Body of pancreas (tissue), 4 donors: ENCODE measurements at regions not wholly inside any gene's neighbourhood (a gene's known extent, or its start where the extent isn't known, plus 50 kb on each side); places are given as distances from the start of the nearest gene placed in this dataset.
"Not testable (repeated sequence)": the region's sequence is repeated elsewhere in the genome, so short reads cannot be mapped to it uniquely, and the experiment has no call there.

Experiments used
- ATAC-seq: fragments of 150-250 bp; one replicate; pipeline ENCODE4 v1.9.1; 2016
- DNase-seq, 4 donors: peaks; one replicate each; pipeline ENCODE4 v3.0.0-alpha.2; 2019
- H3K27ac ChIP-seq, 4 donors: fragments of 200-600 bp; sonication (generic); 1 replicate in 3 of 4; 2 replicates in 1 of 4; pipeline versions ENCODE4 v1.5.1 to v1.6.1; 2016 to 2019; ENCODE audit warnings: mild to moderate bottlenecking in 1 of 4, mixed read lengths in 1 of 4, moderate library complexity in 1 of 4
- H3K27me3 ChIP-seq, 2 donors: fragments of 200-600 bp; sonication (generic); one replicate each; pipeline ENCODE4 v1.6.0; 2016; ENCODE audit warnings: mild to moderate bottlenecking in 1 of 2
- H3K36me3 ChIP-seq, 2 donors: fragments of 200-600 bp; sonication (generic); replicated peaks in 1 of 2; 2 replicates each; pipeline ENCODE4 v1.5.1; 2016; ENCODE audit warnings: low read depth in 2 of 2; ENCODE audit not compliant: insufficient read depth in 1 of 2
- H3K4me1 ChIP-seq: fragments of 200-600 bp; sonication (generic); one replicate; pipeline ENCODE4 v1.6.0; 2016
- H3K4me3 ChIP-seq, 2 donors: fragments of 200-600 bp; sonication (generic); 1 replicate in 1 of 2; 2 replicates in 1 of 2; pipeline ENCODE4 v1.5.1; 2016 to 2019
- H3K9me3 ChIP-seq, 3 donors: fragments of 200-600 bp; sonication (generic); 1 replicate in 2 of 3; 2 replicates in 1 of 3; pipeline ENCODE4 v1.5.1; 2016
- CTCF ChIP-seq, 7 experiments: fragments of 450-650 bp in 4 of 7; fragments of 200-600 bp in 3 of 7; sonication (generic) in 3 of 7; IDR thresholded peaks; one replicate each; pipeline ENCODE4 v1.5.1; 2016 to 2019; ENCODE audit warnings: antibody characterized with exemption in 7 of 7
- POLR2A ChIP-seq, 3 donors: fragments of 450-650 bp; IDR thresholded peaks; one replicate each; pipeline ENCODE4 v1.6.1; 2016; ENCODE audit warnings: antibody characterized with exemption in 3 of 3, mild to moderate bottlenecking in 2 of 3
- WGBS, 2 donors: methylation state at CpG; one replicate each; pipeline ENCODE4 v1.1.5; 2017; 5-methylcytosine and 5-hydroxymethylcytosine counted together
- intact Hi-C: fragments of 100-400 bp; cut with DNase I; formaldehyde crosslinking; loops from one replicate; pipeline ENCODE4 v1.15.1; 2023

DNA sequence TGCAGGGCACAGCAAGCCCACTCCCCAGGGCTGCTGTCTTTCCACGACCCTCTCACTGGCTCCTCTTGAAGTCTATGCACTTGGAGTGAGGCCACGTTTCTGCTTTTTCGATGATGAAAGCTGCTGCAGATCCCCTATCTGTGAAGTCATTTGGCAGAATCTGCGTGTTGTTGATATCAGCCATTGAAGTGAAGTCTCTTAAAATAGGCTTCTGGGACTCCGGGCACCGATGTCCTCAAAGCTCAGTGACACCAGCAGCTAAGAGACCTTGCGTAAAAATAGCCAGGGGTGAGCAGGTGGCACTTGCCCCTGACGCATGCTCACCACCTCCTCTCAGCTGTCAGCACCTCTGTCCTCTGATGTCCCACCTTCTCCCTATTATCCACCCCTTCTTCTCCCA, 89.4 kb upstream of the FHL2 start:
- Histone ChIP-seq H3K4me1 (peaks cover 20% of the 10 kb centered on the region), H3K27me3 (no peaks in the 10 kb centered on the region), H3K9me3 (no peaks in the 10 kb centered on the region), H3K27ac (no peak overlapping the region), H3K4me3 (no peak overlapping the region), H3K36me3 (no peaks in the 10 kb centered on the region)
- 83 to 89% methylated on average over 8 of the region's 8 CpGs for WGBS, 2 donors
- no peak for TF ChIP-seq POLR2A (IDR thresholded peaks at IDR 0.05)
- TF ChIP-seq CTCF (IDR thresholded peaks at IDR 0.05), result no peak
- DNase-seq (no peak), ATAC-seq (no peak)
- intact Hi-C loops, result no loop called here

- WGBS, 2 donors, result 86 to 88% methylated on average over 14 to 21 of the region's 21 CpGs
Measured at GRCh38 chr2:105487142-105488069, 88.6 kb upstream of the FHL2 start.

GRCh38 chr2:105486762-105487141, 87.9 kb upstream of the FHL2 start:
- WGBS, 2 donors, result 76 to 90% methylated on average over 3 of the region's 3 CpGs

More at GRCh38 chr2:105487142-105488069, 88.6 kb upstream of the FHL2 start:
- Histone ChIP-seq H3K4me1 (peaks cover 20% of the 10 kb centered on the region), H3K27me3 (no peaks in the 10 kb centered on the region), H3K4me3 (no peak overlapping the region), H3K9me3 (no peaks in the 10 kb centered on the region), H3K36me3 (no peaks in the 10 kb centered on the region), H3K27ac (peak overlapping the region in 1 of 4 donors; percentile 24)
- ATAC-seq (peak; percentile 30), DNase-seq (peak in 1 of 4 donors; percentile 16)
- intact Hi-C loops, result no loop called here
- no peak for TF ChIP-seq POLR2A (IDR thresholded peaks at IDR 0.05)
- no peak for TF ChIP-seq CTCF (IDR thresholded peaks at IDR 0.05)

GRCh38 chr2:105478670-105479069, 79.8 kb upstream of the FHL2 start:
- 73 to 75% methylated on average over 2 of the region's 2 CpGs for WGBS, 2 donors
- Histone ChIP-seq H3K36me3 (no peaks in the 10 kb centered on the region), H3K4me1 (no peaks in the 10 kb centered on the region), H3K27ac (no peak overlapping the region), H3K27me3 (no peaks in the 10 kb centered on the region), H3K9me3 (no peaks in the 10 kb centered on the region), H3K4me3 (no peak overlapping the region)
- intact Hi-C loops, result no loop called here
- DNase-seq (no peak), ATAC-seq (no peak)
- TF ChIP-seq POLR2A (IDR thresholded peaks at IDR 0.05) (no peak), CTCF (IDR thresholded peaks at IDR 0.05) (no peak)

More at GRCh38 chr2:105486762-105487141, 87.9 kb upstream of the FHL2 start:
- ATAC-seq (no peak), DNase-seq (no peak)
- no peaks in the 10 kb centered on the region for H3K9me3 ChIP-seq
- TF ChIP-seq POLR2A (IDR thresholded peaks at IDR 0.05), result no peak
- TF ChIP-seq CTCF (IDR thresholded peaks at IDR 0.05), result no peak
- H3K4me1 ChIP-seq, result peaks cover 20% of the 10 kb centered on the region
- no peaks in the 10 kb centered on the region for H3K36me3 ChIP-seq
- no peaks in the 10 kb centered on the region for H3K27me3 ChIP-seq
- no peak overlapping the region for H3K4me3 ChIP-seq
- intact Hi-C loops, result no loop called here
- H3K27ac ChIP-seq, result peak overlapping the region in 1 of 4 donors; percentile 21

- H3K4me3 ChIP-seq, H3K36me3 ChIP-seq, H3K27ac ChIP-seq, H3K4me1 ChIP-seq, intact Hi-C loops, H3K27me3 ChIP-seq, ATAC-seq, H3K9me3 ChIP-seq, DNase-seq: not testable (repeated sequence)
- 91 to 92% methylated on average over 5 to 10 of the region's 10 CpGs for WGBS, 2 donors
Measured at GRCh38 chr2:105477050-105477620, 78.3 kb upstream of the FHL2 start.
